ENCODE measurements at regions not wholly inside any gene's neighbourhood (a gene's known extent, or its start where the extent isn't known, plus 50 kb on each side); places are given as distances from the start of the nearest gene placed in this dataset.

GRCh38 chr4:186848437-186848836 is 124.8 kb upstream of the FAT1 start:
- no peak overlapping the region for H3K27ac ChIP-seq
- H3K4me1 ChIP-seq (ENCODE audit: control insufficient read depth in 1 of 2, low read depth in 2 of 2), result peaks cover 8 to 31% of the 10 kb centered on the region in 2 donors
- TF ChIP-seq, protein P1, sequence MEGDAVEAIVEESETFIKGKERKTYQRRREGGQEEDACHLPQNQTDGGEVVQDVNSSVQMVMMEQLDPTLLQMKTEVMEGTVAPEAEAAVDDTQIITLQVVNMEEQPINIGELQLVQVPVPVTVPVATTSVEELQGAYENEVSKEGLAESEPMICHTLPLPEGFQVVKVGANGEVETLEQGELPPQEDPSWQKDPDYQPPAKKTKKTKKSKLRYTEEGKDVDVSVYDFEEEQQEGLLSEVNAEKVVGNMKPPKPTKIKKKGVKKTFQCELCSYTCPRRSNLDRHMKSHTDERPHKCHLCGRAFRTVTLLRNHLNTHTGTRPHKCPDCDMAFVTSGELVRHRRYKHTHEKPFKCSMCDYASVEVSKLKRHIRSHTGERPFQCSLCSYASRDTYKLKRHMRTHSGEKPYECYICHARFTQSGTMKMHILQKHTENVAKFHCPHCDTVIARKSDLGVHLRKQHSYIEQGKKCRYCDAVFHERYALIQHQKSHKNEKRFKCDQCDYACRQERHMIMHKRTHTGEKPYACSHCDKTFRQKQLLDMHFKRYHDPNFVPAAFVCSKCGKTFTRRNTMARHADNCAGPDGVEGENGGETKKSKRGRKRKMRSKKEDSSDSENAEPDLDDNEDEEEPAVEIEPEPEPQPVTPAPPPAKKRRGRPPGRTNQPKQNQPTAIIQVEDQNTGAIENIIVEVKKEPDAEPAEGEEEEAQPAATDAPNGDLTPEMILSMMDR (IDR thresholded peaks at IDR 0.05), result no peak
- H3K4me3 ChIP-seq, result no peak overlapping the region
- DNase-seq (ENCODE audit: low spot score) (no peak), ATAC-seq (ENCODE audit: insufficient number of reproducible peaks, low FRiP score, low read depth) (no peak)
- H3K27me3 ChIP-seq (replicated peaks; ENCODE audit: insufficient read depth), result no peaks in the 10 kb centered on the region
- no peaks in the 10 kb centered on the region for H3K9me3 ChIP-seq
- H3K36me3 ChIP-seq, result no peaks in the 10 kb centered on the region

- Histone ChIP-seq H3K27ac (no peak overlapping the region), H3K4me3 (no peak overlapping the region), H3K27me3 (replicated peaks; ENCODE audit: insufficient read depth) (no peaks in the 10 kb centered on the region), H3K9me3 (no peaks in the 10 kb centered on the region), H3K4me1 (ENCODE audit: control insufficient read depth in 1 of 2, low read depth in 2 of 2) (peaks cover 2 to 5% of the 10 kb centered on the region in 2 donors), H3K36me3 (no peaks in the 10 kb centered on the region)
- DNase-seq (ENCODE audit: low spot score) (no peak), ATAC-seq (ENCODE audit: insufficient number of reproducible peaks, low FRiP score, low read depth) (no peak)
- TF ChIP-seq, protein P1 (IDR thresholded peaks at IDR 0.05), result no peak
These were observed 127.8 kb upstream of the FAT1 start for GRCh38 chr4:186851291-186852072.

GRCh38 chr4:186852073-186852420 is 128.4 kb upstream of the FAT1 start:
- Histone ChIP-seq H3K4me3 (no peak overlapping the region), H3K36me3 (no peaks in the 10 kb centered on the region), H3K27ac (no peak overlapping the region), H3K27me3 (replicated peaks; ENCODE audit: insufficient read depth) (no peaks in the 10 kb centered on the region), H3K9me3 (no peaks in the 10 kb centered on the region), H3K4me1 (ENCODE audit: control insufficient read depth in 1 of 2, low read depth in 2 of 2) (no peaks in the 10 kb centered on the region)
- ATAC-seq (ENCODE audit: insufficient number of reproducible peaks, low FRiP score, low read depth) (no peak), DNase-seq (ENCODE audit: low spot score) (no peak)
- TF ChIP-seq, protein P1 (IDR thresholded peaks at IDR 0.05), result no peak

DNA sequence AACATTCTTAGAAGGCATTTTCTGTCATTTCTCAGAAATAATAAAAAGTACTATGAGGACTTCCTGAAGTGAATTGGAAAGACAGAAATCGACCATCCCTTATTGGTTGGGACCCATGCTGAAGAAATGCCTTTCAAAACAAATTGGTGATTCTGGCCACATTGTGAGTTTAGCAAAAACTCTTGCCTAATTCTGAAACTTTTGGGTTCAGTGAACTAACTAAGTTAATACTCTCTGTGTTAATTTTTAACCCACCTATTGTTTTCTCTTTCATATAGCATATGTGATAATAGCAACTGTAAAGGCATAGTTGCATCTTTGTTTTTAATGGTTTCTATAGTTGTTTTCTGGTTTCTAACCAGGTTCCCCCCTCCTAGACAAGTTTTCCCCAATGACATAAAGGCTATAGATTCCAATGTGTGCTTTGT is 129.3 kb upstream of the FAT1 start:
- H3K27me3 ChIP-seq (replicated peaks; ENCODE audit: insufficient read depth), result no peaks in the 10 kb centered on the region
- H3K27ac ChIP-seq, result no peak overlapping the region
- no peak for DNase-seq (ENCODE audit: low spot score)
- H3K4me1 ChIP-seq (ENCODE audit: control insufficient read depth in 1 of 2, low read depth in 2 of 2), result no peaks in the 10 kb centered on the region
- no peak for ATAC-seq (ENCODE audit: insufficient number of reproducible peaks, low FRiP score, low read depth)
- H3K36me3 ChIP-seq, result no peaks in the 10 kb centered on the region
- TF ChIP-seq, protein P1 (IDR thresholded peaks at IDR 0.05), result no peak
- no peak overlapping the region for H3K4me3 ChIP-seq
- no peaks in the 10 kb centered on the region for H3K9me3 ChIP-seq

- TF ChIP-seq, protein P1 (IDR thresholded peaks at IDR 0.05), result no peak
- H3K9me3 ChIP-seq, result no peaks in the 10 kb centered on the region
- no peak overlapping the region for H3K4me3 ChIP-seq
- no peak for ATAC-seq (ENCODE audit: insufficient number of reproducible peaks, low FRiP score, low read depth)
- DNase-seq (ENCODE audit: low spot score), result no peak
- no peaks in the 10 kb centered on the region for H3K36me3 ChIP-seq
- H3K4me1 ChIP-seq (ENCODE audit: control insufficient read depth in 1 of 2, low read depth in 2 of 2), result no peaks in the 10 kb centered on the region
- no peaks in the 10 kb centered on the region for H3K27me3 ChIP-seq (replicated peaks; ENCODE audit: insufficient read depth)
- no peak overlapping the region for H3K27ac ChIP-seq
These were observed 130.6 kb upstream of the FAT1 start for GRCh38 chr4:186854256-186854655.

Data from thoracic aorta (tissue), 2 donors.